HG03439 (cell line): ENCODE measurements at regions not wholly inside any gene's neighbourhood (a gene's known extent, or its start where the extent isn't known, plus 50 kb on each side); places are given as distances from the start of the nearest gene placed in this dataset.

Source experiments
- ATAC-seq: cut with Tn5 transposase; IDR thresholded peaks from one replicate; pipeline ENCODE4 v1.9.1; 2021; ENCODE audit warnings: mild to moderate bottlenecking, moderate library complexity; ENCODE audit not compliant: unreplicated experiment

- no peak for ATAC-seq
Measured at GRCh38 chr4:13316354-13316753, 167.8 kb downstream of the RAB28 start.

DNA sequence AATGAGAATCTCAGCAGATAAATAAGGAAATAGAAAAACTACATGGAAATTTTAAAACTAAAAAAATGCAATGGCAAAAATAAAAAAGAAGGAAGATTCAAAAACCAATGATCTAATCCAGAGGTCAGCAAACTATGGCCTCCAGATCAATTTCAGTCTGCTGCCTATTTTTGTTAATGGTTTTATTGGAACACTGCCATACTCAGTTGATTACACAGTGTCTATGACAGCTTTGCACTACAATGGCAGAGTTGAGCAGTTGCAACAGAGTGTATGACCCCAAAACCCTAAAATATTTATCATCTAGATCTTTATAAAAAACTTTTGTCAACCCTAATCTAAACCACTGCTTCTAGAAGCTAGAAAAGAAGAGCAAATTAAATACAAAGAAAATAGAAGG, 170.3 kb downstream of the RAB28 start:
- ATAC-seq, result no peak

- ATAC-seq, result no peak
Measured at GRCh38 chr4:13312264-13312663, 171.9 kb downstream of the RAB28 start.

DNA sequence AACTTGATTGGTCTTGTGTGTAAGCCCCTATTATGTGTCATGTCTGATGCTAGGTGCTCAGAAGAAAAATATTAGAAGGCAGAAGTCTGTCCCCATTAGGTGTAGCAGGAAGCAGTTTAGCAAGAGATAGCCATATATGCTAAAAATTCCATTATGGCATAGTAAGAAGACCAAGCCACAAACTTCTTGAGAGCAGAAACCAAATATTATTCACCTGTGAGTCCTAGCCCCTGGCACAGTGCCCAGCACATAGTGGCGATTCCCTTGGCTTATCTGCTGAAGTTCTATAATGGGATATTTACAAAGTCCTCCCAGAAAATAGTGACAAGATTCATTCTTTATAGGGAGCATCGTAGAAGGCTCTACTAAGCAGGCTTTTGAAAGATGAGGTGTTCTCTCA, 174.4 kb downstream of the RAB28 start:
- ATAC-seq, result no peak

- no peak for ATAC-seq
Measured at GRCh38 chr4:13306356-13306755, 177.8 kb downstream of the RAB28 start.

- ATAC-seq, result no peak
Measured at GRCh38 chr4:13302876-13303275, 181.3 kb downstream of the RAB28 start.

GRCh38 chr4:13299343-13299742, 184.8 kb downstream of the RAB28 start:
- ATAC-seq, result no peak

GRCh38 chr4:13298655-13299054, 185.5 kb downstream of the RAB28 start:
- ATAC-seq, result no peak

DNA sequence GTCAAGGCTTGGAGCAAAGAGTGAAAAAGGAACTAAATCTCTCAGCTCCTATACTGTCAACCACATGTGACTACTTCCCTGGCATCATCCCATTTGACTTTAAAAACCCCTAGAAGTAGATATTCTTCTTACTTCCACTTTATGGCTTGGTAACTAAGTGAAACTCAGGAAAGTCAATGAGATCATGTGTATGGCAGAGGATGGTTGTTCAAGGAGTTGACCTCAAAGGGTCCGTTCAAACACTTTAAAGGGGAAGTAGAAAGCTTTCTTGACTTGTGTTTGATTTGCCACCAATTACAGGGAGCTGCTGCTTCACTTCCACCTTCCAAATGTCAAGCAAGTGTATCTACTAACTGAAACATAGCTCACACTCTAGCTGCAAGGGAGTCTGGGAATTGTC, 187.2 kb downstream of the RAB28 start:
- ATAC-seq, result no peak

DNA sequence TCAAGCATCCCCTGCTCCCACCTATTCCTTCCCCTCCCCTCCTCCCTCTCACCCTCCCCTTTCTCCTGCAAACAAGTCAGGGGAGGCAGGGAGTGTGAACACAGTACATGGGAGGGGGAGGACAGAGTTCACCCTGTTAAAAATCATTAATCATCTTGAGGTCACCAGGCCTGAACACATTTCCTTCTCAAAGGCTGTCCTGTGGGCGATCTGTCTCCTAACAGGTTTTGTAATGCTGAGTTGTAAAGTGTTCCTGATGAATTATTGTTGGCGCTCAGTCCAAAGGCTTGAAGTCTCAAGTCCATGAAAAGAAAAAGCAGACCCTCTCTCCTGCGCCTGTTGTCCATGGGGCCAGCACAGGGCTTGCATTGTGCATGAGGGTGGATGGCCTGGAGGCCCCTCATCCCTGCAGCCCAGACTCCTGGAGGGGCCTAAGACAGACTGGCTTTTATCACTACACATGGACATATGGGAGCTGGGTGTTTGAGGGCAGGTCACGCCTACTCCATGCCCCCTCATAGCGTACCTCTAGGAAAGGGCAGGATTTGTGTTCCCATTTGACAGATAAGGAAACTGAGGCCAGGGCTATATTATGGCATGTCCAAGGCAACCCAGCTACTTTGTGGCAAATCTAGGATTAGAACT, 189.1 kb downstream of the RAB28 start:
- no peak for ATAC-seq

GRCh38 chr4:13292372-13292771, 191.8 kb downstream of the RAB28 start:
- no peak for ATAC-seq

DNA sequence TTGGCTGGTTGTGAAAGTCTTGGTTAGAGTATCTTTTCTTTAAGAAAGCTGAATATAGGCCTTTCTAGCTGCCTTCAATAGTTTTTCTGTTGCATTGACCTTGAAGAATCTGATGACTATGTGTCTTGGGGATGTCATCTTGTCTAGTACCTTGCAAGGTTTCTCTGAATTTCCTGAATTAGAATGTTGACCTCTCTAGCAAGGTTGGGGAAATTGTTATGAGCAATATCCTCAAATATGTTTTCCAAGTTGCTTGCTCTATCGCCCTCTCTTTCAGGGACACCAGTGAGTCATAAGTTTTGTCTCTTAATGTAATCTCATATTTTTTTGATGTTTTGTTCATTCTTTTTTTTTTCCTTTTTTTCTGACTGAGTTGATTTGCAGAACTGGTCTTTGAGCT, 194.7 kb downstream of the RAB28 start:
- no peak for ATAC-seq

DNA sequence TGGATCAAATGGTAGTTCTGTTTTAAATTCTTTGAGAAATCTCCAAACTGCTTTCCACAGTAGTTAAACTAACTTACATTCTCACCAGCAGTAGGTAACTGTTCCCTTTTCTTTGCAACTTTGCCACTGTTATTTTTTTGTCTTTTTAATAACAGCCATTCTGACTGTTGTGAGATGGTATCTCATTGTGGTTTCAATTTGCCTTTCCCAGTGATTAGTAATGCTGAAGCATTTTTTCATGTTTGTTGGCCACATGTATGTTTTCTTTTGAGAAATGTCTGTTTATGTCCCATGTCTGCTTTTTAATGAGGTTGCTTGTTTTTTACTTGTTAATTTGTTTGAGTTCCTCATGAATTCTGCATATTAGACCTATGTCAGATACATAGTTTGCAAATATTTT, 198.8 kb downstream of the RAB28 start:
- ATAC-seq, result no peak

GRCh38 chr4:13284932-13285331, 199.2 kb downstream of the RAB28 start:
- ATAC-seq, result no peak

- ATAC-seq, result no peak
Measured at GRCh38 chr4:13276357-13276756, 207.8 kb downstream of the RAB28 start.

- ATAC-seq, result no peak
Measured at GRCh38 chr4:13268703-13269102, 215.4 kb downstream of the RAB28 start.

DNA sequence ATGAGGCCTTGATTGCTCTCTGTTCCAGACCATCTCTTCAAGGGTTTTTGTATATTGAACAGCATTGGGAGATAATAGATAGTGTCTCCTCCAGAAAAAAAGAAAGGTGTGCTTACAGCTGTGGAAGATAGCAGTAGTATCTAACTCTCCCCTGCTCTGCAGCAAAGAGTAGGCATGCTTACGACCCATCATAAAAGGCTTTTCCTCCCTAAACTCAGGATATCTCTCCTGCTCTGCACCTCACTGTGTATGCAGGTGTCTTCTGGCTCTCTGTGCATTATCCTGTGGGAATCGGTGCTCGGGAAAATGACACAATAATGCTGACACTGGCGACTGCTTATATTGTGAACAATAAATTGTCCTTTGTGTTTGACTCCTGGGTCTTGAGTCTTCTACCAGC, 216.0 kb downstream of the RAB28 start:
- ATAC-seq, result no peak

DNA sequence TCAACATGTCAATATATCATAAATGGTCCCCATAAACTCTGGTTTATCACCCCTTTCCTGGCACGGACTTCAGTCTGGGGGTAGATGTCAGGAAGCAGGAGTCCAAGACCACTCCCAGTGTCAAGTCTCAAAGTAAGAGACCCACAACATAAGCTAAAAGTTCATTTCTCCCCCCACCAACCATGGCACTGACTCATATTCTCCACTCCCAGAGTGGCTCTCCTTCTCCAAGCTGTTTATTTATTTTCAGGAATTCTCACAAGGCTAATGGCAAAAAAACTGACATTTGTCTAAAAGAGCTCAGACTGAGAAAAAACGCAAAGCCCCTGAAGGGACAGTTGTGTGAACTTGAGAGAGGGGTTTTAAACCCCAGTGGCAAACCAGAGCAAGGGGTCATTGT, 217.0 kb downstream of the RAB28 start:
- no peak for ATAC-seq

- ATAC-seq, result no peak
Measured at GRCh38 chr4:13266687-13267086, 217.5 kb downstream of the RAB28 start.

DNA sequence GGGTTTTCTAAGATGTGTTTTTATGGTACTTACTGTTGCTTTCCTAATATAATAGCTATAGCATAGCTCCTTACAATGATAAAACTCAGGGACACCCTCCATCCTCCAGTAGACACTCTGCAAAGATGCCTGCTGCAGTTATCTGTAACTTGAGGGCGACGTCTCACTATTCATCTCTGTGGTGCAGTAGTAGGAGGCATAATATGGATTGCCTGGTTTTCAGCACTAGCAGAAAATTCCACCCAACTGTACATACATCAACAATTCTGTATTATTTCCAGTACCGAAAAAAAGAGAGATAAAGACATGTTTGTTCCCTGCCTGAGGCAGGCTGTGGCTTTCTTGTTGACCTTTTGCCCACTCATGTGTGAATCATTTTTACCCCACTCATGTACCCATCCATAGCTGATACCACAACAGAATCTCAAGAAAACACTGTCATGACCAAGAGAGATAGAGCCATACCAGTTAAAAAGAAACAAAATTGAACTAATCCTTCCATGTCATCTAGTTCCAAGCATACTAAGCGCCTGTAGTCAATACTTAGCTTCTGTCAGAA, 220.1 kb downstream of the RAB28 start:
- ATAC-seq, result no peak

DNA sequence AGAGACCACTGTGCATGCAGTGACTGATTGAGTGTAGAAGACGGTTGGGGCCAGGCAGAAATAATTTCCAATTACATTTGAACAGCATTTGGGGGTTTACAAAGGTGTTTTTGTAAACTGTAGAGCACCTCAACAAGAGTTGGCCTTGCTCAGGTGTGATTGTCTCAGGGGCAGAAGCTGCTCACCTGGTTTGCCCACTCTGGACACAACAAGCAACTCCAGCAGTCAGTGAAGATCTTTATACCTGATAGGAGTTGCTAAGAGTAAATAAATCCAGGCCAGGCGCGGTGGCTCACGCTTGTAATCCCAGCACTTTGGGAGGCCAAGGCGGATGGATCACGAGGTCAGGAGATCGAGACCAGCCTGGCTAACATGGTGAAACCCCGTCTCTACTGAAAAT, 221.3 kb downstream of the RAB28 start:
- no peak for ATAC-seq

- ATAC-seq, result no peak
Measured at GRCh38 chr4:13261486-13262257, 222.5 kb downstream of the RAB28 start.
